ENCODE measurements at regions not wholly inside any gene's neighbourhood (a gene's known extent, or its start where the extent isn't known, plus 50 kb on each side); places are given as distances from the start of the nearest gene placed in this dataset.

DNA sequence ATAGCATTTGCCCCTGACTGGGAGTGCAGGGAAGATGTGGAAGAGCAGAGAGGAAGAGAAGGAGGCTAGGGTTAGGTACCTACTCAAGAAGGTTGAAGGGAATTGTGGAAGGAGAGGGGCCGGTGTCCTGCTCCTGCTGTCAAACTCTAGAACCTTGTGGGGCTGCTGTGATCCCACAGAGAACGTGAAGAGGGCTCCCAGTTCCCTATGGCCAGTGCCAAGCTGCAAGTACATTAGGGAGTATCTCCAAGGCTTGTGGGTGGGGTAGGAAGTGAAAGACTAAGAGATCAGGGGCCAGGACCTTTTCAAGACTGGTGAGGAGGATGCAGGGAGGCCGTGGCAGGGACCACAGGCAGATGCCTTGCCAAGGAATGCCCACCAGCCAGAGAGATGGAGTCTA, 263.4 kb downstream of the CDH26 start:
- no peak overlapping the region for H3K4me3 ChIP-seq (ENCODE audit: low read depth, low read length)
- no peak for DNase-seq (ENCODE audit: low read depth)
- TF ChIP-seq, protein P1, sequence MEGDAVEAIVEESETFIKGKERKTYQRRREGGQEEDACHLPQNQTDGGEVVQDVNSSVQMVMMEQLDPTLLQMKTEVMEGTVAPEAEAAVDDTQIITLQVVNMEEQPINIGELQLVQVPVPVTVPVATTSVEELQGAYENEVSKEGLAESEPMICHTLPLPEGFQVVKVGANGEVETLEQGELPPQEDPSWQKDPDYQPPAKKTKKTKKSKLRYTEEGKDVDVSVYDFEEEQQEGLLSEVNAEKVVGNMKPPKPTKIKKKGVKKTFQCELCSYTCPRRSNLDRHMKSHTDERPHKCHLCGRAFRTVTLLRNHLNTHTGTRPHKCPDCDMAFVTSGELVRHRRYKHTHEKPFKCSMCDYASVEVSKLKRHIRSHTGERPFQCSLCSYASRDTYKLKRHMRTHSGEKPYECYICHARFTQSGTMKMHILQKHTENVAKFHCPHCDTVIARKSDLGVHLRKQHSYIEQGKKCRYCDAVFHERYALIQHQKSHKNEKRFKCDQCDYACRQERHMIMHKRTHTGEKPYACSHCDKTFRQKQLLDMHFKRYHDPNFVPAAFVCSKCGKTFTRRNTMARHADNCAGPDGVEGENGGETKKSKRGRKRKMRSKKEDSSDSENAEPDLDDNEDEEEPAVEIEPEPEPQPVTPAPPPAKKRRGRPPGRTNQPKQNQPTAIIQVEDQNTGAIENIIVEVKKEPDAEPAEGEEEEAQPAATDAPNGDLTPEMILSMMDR (IDR thresholded peaks at IDR 0.05; ENCODE audit: control insufficient read depth, extremely low read depth, insufficient read depth) = no peak

DNA sequence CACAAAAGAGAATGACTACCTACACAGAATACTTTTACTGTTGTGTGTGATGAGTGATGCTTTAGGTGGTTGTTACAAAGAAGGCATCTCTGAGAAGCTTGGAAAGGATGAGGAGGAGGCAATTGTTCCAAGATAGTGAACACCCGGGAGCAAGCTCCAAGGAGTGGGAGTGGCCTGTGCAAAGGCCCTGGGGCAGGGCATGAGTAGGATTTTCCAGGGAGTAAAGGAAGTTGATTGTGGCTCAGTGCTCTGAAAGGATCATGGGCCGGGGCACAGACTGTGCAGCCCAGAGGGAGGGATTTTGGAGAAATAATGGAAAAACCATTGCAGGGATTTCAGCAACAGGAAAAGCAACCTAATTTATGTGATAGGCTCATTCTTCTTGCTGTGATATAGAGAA, 264.3 kb downstream of the CDH26 start:
- no peak overlapping the region for H3K4me3 ChIP-seq (ENCODE audit: low read depth, low read length)
- TF ChIP-seq, protein P1 (IDR thresholded peaks at IDR 0.05; ENCODE audit: control insufficient read depth, extremely low read depth, insufficient read depth) = no peak
- no peak for DNase-seq (ENCODE audit: low read depth)

DNA sequence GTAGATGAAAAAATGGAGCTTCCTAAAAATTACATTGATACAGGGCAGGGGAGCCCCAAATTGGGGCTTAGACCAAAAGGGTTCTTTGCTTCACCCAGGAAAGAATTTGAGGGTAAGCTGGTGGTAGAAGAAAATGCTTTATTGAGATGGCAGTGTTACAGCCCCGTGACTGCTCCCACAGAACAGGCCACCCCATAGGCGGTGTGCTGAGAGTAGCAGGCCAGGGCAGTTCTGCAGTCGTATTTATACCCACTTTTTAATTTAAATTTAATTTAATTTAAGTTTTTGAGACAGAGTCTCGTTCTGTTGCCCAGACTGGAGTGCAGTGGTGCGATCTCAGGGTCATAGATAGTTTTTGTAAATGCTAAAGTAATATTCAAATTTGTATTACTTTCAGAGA, 265.0 kb downstream of the CDH26 start:
- H3K4me3 ChIP-seq (ENCODE audit: low read depth, low read length) = no peak overlapping the region
- no peak for DNase-seq (ENCODE audit: low read depth)
- TF ChIP-seq, protein P1 (IDR thresholded peaks at IDR 0.05; ENCODE audit: control insufficient read depth, extremely low read depth, insufficient read depth) = no peak

DNA sequence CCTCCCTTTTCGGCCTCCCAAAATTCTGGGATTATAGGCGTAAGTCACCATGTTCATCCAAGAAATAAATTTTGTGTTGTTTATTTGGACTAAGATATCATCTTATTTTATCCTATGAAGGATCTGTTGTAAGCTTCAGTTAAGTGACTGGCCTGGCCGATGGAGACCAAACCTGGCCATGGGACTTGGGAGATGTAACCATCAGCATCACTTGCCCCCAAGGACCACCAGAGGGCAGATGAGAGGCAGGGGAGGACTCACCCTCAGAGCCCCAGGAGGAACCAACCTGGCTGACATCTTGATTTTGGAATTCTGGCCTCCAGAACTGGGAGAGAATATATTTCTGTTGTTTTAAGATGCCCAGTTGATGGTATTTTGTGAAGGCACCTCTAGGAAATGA, 266.7 kb downstream of the CDH26 start:
- DNase-seq (ENCODE audit: low read depth) = no peak
- TF ChIP-seq, protein P1 (IDR thresholded peaks at IDR 0.05; ENCODE audit: control insufficient read depth, extremely low read depth, insufficient read depth) = no peak
- H3K4me3 ChIP-seq (ENCODE audit: low read depth, low read length) = no peak overlapping the region

DNA sequence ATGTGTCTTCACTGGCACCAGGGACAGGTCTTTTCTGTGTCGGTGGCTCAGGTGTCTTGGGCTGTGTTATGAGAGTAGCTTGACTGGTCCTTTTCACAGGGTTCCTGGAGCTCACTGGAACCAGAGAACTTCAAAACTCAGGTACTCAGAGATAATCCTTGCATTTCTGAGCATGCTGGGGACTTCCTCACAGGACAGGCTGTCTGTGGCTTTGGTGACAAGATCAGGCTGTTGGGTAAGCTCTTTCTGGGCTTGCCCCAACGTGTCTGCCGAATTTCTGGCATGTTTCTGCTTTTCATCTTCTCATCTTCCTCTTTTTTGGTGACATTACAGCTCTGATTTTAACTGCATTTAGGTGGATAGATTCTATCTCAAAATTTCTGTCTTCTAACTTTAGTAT, 270.0 kb downstream of the CDH26 start:
- TF ChIP-seq, protein P1 (IDR thresholded peaks at IDR 0.05; ENCODE audit: control insufficient read depth, extremely low read depth, insufficient read depth) = no peak
- no peak for DNase-seq (ENCODE audit: low read depth)
- no peak overlapping the region for H3K4me3 ChIP-seq (ENCODE audit: low read depth, low read length)

DNA sequence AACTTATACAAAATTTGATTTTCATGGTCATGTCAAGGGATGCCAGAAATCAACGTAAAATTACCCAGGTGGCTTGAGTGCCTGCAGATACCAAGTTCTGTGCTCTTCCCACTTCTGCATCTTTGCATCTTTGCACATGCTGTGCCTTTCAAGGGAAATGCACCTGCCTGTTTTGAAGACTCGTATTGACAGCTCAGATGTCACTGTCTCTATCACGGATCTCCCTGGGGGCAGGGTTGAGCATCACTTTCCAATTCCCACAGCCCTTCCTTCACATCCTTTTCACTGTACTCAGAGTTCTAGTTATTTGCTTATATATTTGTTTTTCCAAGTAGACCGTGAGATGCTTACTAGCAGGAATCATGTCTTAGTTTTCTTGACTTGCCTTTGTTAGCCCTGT, 274.2 kb downstream of the CDH26 start:
- TF ChIP-seq, protein P1 (IDR thresholded peaks at IDR 0.05; ENCODE audit: control insufficient read depth, extremely low read depth, insufficient read depth) = no peak
- no peak overlapping the region for H3K4me3 ChIP-seq (ENCODE audit: low read depth, low read length)
- no peak for DNase-seq (ENCODE audit: low read depth)

DNA sequence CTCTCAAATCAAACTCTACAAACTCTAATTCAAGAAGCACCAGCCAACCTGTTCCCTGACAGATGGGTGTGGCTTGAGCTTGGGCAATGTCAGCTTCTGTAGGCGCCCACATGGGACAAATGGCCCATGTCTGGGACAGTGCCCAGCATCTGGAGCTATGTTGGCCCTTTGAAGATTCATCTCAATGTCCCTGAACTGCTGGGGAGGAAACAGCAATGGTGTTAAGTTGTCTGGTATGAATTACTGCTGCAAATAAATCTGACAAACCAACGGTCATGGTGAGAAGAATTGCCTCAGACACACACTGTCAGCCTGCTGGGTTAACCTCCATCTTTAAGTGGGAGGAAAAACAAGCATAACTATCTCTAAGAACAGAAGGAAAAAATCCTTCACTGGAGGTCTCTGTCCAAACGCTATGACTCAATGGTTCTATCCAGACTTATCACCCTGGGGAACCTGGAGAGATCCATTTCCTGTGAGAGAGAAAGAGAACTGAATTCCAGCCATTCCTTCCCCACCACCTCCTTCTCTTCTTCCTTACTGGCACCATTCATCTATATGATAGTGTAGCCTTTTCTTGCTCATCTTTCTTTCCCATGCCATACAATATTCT, 274.9 kb downstream of the CDH26 start:
- no peak for DNase-seq (ENCODE audit: low read depth)
- H3K4me3 ChIP-seq (ENCODE audit: low read depth, low read length) = no peak overlapping the region
- TF ChIP-seq, protein P1 (IDR thresholded peaks at IDR 0.05; ENCODE audit: control insufficient read depth, extremely low read depth, insufficient read depth) = no peak
